Hepatic stellate cell (primary cell): ENCODE measurements at regions not wholly inside any gene's neighbourhood (a gene's known extent, or its start where the extent isn't known, plus 50 kb on each side); places are given as distances from the start of the nearest gene placed in this dataset.

ENCODE experiments used
- DNase-seq: peaks from one replicate; pipeline ENCODE4 v3.0.0; 2011; ENCODE audit warnings: low spot score

DNA sequence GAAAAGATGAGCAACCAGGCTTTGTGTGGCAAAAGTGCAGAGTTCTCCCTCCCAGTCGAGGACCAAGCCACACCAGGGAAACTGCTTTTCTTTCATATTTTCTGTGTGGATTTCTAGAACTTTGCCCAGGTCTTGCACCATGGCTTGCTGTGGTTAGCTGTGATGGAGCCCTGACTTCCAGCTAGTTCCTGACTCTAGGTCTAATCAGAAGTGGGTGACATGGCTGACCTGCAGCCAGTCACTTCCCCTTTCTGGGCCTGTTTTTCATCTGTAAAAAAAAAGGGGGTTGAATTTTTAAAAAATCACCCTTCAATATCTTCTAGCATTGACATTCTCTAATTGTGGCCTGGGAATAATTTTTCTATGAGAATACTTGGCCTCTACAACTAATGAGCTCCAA lies 491.2 kb upstream of the USP24 start:
- no peak for DNase-seq

GRCh38 chr1:55703726-55704363 lies 488.7 kb upstream of the USP24 start:
- DNase-seq: no peak

- DNase-seq: no peak
Measured at GRCh38 chr1:55702064-55702463, 486.9 kb upstream of the USP24 start.

GRCh38 chr1:55700359-55701130 lies 485.4 kb upstream of the USP24 start:
- DNase-seq: no peak

DNA sequence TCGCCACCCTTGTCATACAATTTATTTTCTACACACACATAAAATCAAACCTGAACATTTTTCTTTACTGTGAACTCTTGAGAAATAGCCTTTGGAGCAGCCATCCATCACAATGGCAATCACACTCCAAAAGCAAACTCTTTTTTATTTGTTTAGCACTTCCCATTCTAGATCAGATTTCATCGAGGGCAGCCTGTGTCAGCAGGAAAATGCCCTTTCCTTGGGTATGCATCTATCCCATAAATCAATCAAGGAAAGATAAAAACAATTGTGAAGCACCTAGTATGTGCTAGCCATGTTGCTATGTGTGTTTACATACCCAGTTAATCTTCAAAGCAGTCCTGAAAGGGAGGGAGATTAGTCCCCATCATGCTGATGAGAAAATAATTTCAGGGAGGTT lies 484.1 kb upstream of the USP24 start:
- DNase-seq: no peak

- DNase-seq: no peak
Measured at GRCh38 chr1:55697997-55698535, 482.9 kb upstream of the USP24 start.

DNA sequence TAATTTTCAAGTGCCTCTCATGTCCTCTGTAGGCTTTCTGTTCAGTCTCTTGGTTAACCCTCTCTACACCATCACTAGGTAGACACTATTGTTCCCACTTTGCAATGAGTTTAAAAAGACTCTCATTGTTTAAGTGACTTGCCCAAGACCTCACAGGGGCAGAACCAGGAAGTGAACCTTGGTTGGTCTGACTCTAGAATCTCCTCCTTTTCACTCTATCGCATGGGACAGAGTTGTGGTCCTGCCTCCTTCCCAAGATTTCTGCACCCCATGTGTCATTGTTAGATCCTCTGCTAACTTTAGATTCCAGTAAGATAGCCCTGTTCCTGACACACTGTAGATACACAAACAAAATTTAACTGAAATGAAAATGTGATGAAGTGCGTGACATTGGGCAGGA lies 481.7 kb upstream of the USP24 start:
- DNase-seq: no peak

DNA sequence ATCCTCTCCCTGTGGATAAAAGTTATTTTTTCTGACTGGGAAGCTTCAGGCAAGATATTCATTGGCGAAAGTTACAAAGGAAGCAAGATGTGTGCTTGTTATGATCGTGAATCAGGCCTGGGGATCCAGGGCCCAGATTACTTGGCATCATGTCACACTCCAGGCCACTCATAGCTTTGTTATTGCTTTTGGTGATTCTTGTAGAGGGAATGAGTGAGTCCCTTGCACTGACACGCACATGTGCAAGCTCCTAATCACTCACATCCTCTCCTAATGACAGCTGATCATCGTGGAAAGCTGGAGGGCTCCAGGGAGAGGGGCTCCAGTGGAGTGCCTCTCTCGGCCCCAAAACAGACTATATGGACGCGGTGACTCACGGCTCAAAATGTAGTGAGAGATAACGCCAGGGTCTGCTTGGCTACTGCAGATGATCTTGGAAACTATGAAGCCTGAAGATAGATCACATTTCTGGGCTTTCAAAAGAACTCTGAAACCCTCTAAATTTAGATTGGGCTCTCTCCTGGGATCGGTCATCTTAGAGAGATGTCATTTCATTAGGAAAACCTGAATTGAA lies 481.1 kb upstream of the USP24 start:
- peak; percentile 46 for DNase-seq

- DNase-seq: no peak
Measured at GRCh38 chr1:55695552-55695951, 480.4 kb upstream of the USP24 start.

GRCh38 chr1:55695151-55695550 lies 480.0 kb upstream of the USP24 start:
- no peak for DNase-seq

DNA sequence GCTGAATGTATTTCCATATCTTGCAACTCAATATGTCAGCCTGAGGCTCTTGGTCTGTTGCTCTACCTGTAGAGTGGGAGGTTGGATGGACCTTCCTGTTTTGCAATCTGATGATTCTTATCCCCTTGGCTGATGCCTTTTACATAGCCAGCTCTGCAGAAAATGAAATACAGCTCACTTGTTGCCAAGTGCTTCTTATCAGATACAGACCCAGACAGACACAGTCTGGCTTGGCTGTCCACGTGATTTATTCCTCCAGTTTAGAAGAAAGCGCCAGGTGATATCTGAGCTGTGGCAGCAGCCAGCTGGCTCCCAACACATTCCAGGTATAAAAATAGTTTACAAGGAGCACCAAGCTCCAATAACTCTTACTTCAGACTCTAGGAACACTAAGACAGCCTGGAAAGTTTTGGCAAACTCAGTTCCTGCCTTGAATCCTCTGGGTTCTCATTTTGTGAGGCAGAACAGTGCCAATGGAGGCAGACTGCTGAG lies 479.2 kb upstream of the USP24 start:
- DNase-seq: no peak

DNA sequence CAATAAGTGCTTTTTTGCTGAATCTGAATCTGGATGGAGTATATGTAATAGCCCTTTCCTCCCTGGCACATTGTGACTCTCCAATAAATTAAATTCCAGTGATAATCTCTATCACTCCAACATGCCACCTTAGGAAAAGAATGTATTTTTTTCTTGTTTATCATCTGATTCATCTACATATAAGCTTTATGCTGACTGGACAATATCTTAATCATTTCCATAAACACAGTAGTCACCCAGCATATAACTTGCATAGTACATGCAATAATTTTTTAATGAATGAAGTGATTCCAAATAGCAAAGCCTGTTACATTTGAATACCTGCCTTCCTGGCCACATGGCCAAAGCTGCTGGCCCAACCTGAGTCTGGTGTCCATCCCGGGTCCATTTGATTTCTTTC lies 477.6 kb upstream of the USP24 start:
- DNase-seq: no peak

DNA sequence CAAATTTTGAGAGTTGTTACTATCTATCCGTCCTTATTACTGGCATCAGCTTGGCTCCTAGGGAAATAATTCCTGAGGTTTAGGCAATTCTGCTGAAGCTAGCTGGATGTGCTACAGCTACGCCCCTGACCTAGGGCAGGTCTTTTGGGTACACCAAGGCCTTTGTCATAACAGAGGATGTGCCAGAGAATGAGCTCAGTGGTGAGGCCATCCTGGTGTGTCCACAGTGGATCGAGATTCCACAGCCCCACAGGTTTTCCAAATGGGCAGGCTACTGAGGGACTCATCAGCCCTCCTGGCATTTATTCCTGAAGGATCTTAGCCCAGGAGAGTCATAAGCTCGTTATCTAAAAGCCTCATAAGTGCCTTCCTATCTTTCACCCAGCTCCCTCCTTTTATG lies 475.2 kb upstream of the USP24 start:
- no peak for DNase-seq

DNA sequence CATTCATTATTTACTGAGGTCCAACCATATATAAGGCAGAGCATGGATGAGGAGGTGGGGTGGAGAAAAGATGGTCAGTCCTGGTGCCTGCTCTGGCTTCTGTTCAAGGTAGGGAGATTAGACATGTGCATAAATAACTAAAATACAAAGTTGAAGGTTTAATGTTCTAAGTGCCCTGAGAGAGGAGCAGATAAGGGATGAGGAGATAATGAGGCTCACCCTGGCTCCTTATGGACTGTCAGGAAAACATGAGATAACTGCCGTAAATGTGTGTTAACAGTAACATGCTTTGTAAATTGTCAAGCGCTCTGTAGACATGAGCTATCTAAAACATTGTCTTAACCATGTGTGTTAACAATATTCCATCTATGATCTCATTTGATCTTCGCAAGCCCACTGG lies 474.6 kb upstream of the USP24 start:
- DNase-seq: no peak

- no peak for DNase-seq
Measured at GRCh38 chr1:55685560-55685959, 470.4 kb upstream of the USP24 start.

DNA sequence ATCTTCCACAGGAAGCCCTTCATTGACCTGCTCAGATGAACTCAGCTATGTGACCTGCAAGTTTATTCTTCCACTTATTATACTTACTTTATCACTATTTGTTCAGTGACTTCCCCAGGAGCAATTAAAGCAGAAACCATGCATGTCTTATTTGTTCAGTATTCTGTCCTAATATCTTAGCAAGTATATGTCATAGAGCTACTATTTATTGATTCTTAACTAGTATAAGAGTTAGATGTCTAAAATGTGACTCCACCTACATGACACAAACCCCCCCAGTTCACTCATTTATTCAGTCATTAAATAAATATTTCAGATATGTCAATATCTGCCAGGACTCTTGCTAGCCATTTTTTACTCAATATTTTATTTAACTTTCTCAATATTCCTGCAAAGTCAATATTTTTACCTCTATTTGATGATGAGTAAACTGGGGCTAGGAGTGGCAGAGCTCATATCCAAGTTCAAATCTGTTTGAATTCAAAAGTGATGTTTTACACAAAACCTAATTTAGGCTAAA lies 469.0 kb upstream of the USP24 start:
- DNase-seq: no peak

- DNase-seq: no peak
Measured at GRCh38 chr1:55682198-55682597, 467.0 kb upstream of the USP24 start.

DNA sequence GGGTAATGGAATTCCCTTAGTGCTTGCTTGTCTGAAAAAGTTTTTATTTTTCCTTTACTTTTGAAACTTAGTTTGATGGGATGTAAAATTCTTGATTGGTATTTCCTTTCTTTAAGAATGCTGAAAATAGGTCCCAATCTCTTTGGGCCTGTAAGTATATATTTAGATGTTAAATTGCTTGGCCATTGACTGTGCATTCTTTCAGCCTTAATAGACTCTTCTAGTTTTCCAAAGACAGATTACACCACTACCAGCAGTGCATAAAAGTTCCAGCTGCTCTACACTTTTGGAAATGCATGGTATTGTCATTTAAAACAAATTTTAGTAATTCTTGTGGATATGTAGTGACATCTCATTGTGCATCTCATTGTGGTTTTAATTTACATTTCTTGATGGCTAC lies 464.8 kb upstream of the USP24 start:
- DNase-seq: no peak

DNA sequence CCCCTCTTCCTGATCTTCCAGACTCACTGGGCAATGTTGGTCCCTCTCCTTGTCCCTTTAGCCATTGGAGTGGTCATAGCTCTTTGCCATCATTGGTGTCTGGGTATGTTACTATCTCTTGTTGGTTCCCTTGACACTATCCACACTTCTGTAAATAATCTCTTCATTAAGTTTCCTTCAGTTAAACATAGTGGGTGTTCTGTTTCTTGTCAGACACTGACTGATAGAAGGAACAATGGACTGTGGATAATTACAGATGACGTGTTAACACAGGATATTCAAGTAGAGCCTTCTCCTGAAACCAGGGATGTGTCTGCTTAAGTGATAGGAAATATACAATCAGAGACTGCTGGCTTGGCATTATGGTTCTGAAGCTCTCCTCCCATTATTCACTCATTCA lies 458.3 kb upstream of the USP24 start:
- DNase-seq: no peak

DNA sequence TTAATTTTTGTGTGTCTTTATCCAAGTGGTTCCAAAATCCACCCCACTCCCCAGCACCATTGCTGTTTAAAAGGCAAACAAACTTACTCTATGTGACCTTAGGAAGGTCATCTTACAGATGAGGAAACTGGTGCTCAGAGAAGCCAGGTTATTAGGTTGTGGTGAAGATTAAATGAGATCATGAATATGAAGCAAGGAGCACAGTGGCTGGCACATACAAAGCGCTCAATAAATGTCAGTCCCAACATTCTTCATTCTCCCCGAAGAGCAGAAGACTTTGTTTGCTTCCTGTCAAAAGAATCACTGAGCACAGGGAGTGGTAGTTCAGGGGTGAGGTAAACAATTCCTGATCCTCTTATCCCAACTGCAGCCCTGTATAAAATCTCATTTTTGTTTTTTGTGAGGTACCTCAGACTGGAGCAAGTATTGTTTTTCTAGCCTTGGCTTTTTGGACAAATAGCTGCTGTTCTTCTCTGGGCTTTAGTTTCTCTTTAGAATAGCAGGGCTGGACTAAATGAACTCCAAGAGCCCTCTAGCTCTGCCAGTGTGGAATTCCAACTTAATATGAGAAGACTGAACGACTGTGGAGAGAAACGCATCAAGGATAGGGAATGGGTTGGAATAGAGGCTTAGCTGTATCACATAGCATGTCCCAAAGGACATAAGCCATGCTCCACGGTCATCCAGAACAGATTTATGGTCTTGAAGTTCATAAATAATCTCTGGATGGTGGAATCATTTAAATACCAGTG lies 455.3 kb upstream of the USP24 start:
- DNase-seq: no peak

GRCh38 chr1:55669293-55669692 lies 454.1 kb upstream of the USP24 start:
- no peak for DNase-seq

GRCh38 chr1:55662875-55663274 lies 447.7 kb upstream of the USP24 start:
- no peak for DNase-seq
